OCI-LY3 (cell line): ENCODE measurements at regions not wholly inside any gene's neighbourhood (a gene's known extent, or its start where the extent isn't known, plus 50 kb on each side); places are given as distances from the start of the nearest gene placed in this dataset.

Experiments used
- H2AFZ ChIP-seq: fragments of 200-600, 300-600 bp; shearing (Covaris generic); 2 replicates; pipeline ENCODE4 v1.6.0; 2014; ENCODE audit warnings: antibody characterized with exemption, low read depth, low read length
- H3K27ac ChIP-seq: fragments of 200-600, 300-600 bp; sonication (generic); 2 replicates; pipeline ENCODE4 v1.5.1; 2014; ENCODE audit warnings: mild to moderate bottlenecking, low read length, moderate library complexity, mixed read lengths
- H3K27me3 ChIP-seq: fragments of 200-600, 300-600 bp; sonication (generic); 2 replicates; pipeline ENCODE4 v1.6.1; 2014; ENCODE audit warnings: low read depth, low read length, mixed read lengths
- H3K36me3 ChIP-seq: fragments of 200-600, 300-600 bp; sonication (generic); replicated peaks from 2 replicates; pipeline ENCODE3; 2014; ENCODE audit warnings: low read depth, low read length, mixed read lengths
- H3K4me1 ChIP-seq: fragments of 300-600, 200-600 bp; sonication (generic); 2 replicates; pipeline ENCODE4 v1.6.1; 2014; ENCODE audit warnings: low read length, mixed read lengths
- H3K4me2 ChIP-seq: fragments of 200-600, 300-600 bp; sonication (generic); 2 replicates; pipeline ENCODE4 v1.6.1; 2014; ENCODE audit warnings: low read length, mixed read lengths
- H3K4me3 ChIP-seq: fragments of 300-600, 200-600 bp; sonication (generic); 2 replicates; pipeline ENCODE4 v1.5.1; 2014; ENCODE audit warnings: antibody characterized with exemption, mild to moderate bottlenecking, low read length, moderate library complexity
- H3K79me2 ChIP-seq: fragments of 300-600, 200-600 bp; shearing (Covaris generic); 2 replicates; pipeline ENCODE4 v1.6.1; 2014; ENCODE audit warnings: mild to moderate bottlenecking, low read length, mixed read lengths
- H3K9ac ChIP-seq: fragments of 300-600, 200-600 bp; shearing (Covaris generic); 2 replicates; pipeline ENCODE4 v1.6.0; 2014; ENCODE audit warnings: mild to moderate bottlenecking, low read length, moderate library complexity
- H3K9me3 ChIP-seq: fragments of 200-600, 300-600 bp; shearing (Covaris generic); 2 replicates; pipeline ENCODE4 v1.6.1; 2014; ENCODE audit warnings: low read length, mixed read lengths; ENCODE audit not compliant: insufficient read depth
- H4K20me1 ChIP-seq: fragments of 200-600, 300-600 bp; sonication (generic); 2 replicates; pipeline ENCODE4 v1.6.1; 2016; ENCODE audit warnings: low read length, mixed read lengths; ENCODE audit not compliant: insufficient read depth
- CTCF ChIP-seq: fragments of 200-600, 300-600 bp; sonication (generic); IDR thresholded peaks from 2 replicates; pipeline ENCODE4 v1.5.1; 2014; ENCODE audit warnings: antibody characterized with exemption, low read length, low read depth
- EZH2phosphoT487 ChIP-seq: fragments of 200-600 bp; shearing (Covaris generic); IDR thresholded peaks from 2 replicates; pipeline ENCODE4 v1.6.1; 2018; ENCODE audit warnings: antibody characterized with exemption, mixed run types, low read depth

GRCh38 chr3:65094723-65095122, 406.9 kb upstream of the ADAMTS9 start:
- H2AFZ ChIP-seq = no peak overlapping the region

GRCh38 chr3:65093641-65094040, 405.8 kb upstream of the ADAMTS9 start:
- no peak for TF ChIP-seq EZH2phosphoT487
- TF ChIP-seq CTCF = no peak
- Histone ChIP-seq H3K9ac (no peak overlapping the region), H3K27me3 (no peaks in the 10 kb centered on the region), H3K79me2 (no peaks in the 10 kb centered on the region), H3K4me2 (no peak overlapping the region), H3K4me3 (no peak overlapping the region), H4K20me1 (no peaks in the 10 kb centered on the region), H3K4me1 (no peaks in the 10 kb centered on the region), H2AFZ (no peak overlapping the region), H3K27ac (no peak overlapping the region), H3K9me3 (no peaks in the 10 kb centered on the region), H3K36me3 (no peaks in the 10 kb centered on the region)

More at GRCh38 chr3:65094723-65095122, 406.9 kb upstream of the ADAMTS9 start:
- Histone ChIP-seq H3K27ac (no peak overlapping the region), H3K27me3 (no peaks in the 10 kb centered on the region), H3K36me3 (no peaks in the 10 kb centered on the region), H3K4me1 (no peaks in the 10 kb centered on the region), H3K4me2 (no peak overlapping the region), H4K20me1 (no peaks in the 10 kb centered on the region), H3K9me3 (no peaks in the 10 kb centered on the region), H3K4me3 (no peak overlapping the region), H3K9ac (no peak overlapping the region), H3K79me2 (no peaks in the 10 kb centered on the region)
- TF ChIP-seq CTCF = no peak
- TF ChIP-seq EZH2phosphoT487 = no peak

GRCh38 chr3:65091565-65091964, 403.8 kb upstream of the ADAMTS9 start:
- Histone ChIP-seq H3K36me3 (no peaks in the 10 kb centered on the region), H3K4me2 (no peak overlapping the region), H4K20me1 (no peaks in the 10 kb centered on the region), H3K9ac (no peak overlapping the region), H2AFZ (no peak overlapping the region), H3K27ac (no peak overlapping the region), H3K4me3 (no peak overlapping the region), H3K79me2 (no peaks in the 10 kb centered on the region), H3K4me1 (no peaks in the 10 kb centered on the region), H3K27me3 (no peaks in the 10 kb centered on the region), H3K9me3 (no peaks in the 10 kb centered on the region)
- no peak for TF ChIP-seq EZH2phosphoT487
- no peak for TF ChIP-seq CTCF

GRCh38 chr3:65083240-65083639, 395.4 kb upstream of the ADAMTS9 start:
- Histone ChIP-seq H3K4me3 (no peak overlapping the region), H3K9ac (no peak overlapping the region), H3K79me2 (no peaks in the 10 kb centered on the region), H3K4me1 (no peaks in the 10 kb centered on the region), H2AFZ (no peak overlapping the region), H3K4me2 (no peak overlapping the region), H4K20me1 (no peaks in the 10 kb centered on the region), H3K27me3 (no peaks in the 10 kb centered on the region), H3K36me3 (no peaks in the 10 kb centered on the region), H3K9me3 (no peaks in the 10 kb centered on the region), H3K27ac (no peak overlapping the region)
- TF ChIP-seq EZH2phosphoT487 (no peak), CTCF (no peak)
